Neural progenitor cell (in vitro differentiated cells): ENCODE measurements at regions not wholly inside any gene's neighbourhood (a gene's known extent, or its start where the extent isn't known, plus 50 kb on each side); places are given as distances from the start of the nearest gene placed in this dataset.

Experiments used
- DNase-seq: peaks from one replicate; pipeline ENCODE4 v3.0.0-alpha.2; 2016; ENCODE audit warnings: low spot score
- H2AFZ ChIP-seq: fragments of 200-600 bp; sonication (generic); replicated peaks from 2 replicates; pipeline ENCODE4 v1.6.1; 2016; ENCODE audit warnings: antibody characterized with exemption
- H3F3A ChIP-seq: fragments of 200-600 bp; sonication (generic); 2 replicates; pipeline ENCODE4 v1.6.1; 2016; ENCODE audit warnings: antibody characterized with exemption, low read depth
- H3K27ac ChIP-seq: fragments of 200-600 bp; sonication (generic); 2 replicates; pipeline ENCODE4 v1.5.1; 2016; ENCODE audit warnings: mild to moderate bottlenecking
- H3K27me3 ChIP-seq: fragments of 200-600 bp; sonication (generic); 2 replicates; pipeline ENCODE4 v1.6.1; 2016; ENCODE audit warnings: mild to moderate bottlenecking, moderate library complexity
- H3K36me3 ChIP-seq: fragments of 200-600 bp; sonication (generic); 2 replicates; pipeline ENCODE4 v1.5.1; 2016
- H3K4me1 ChIP-seq: fragments of 200-600 bp; sonication (generic); 2 replicates; pipeline ENCODE4 v1.6.1; 2016; ENCODE audit warnings: mixed run types
- H3K4me2 ChIP-seq: fragments of 200-600 bp; sonication (generic); 2 replicates; pipeline ENCODE4 v1.6.1; 2016
- H3K4me3 ChIP-seq: fragments of 200-600 bp; sonication (generic); 2 replicates; pipeline ENCODE4 v1.5.1; 2016
- H3K79me2 ChIP-seq: fragments of 200-600 bp; sonication (generic); 2 replicates; pipeline ENCODE4 v1.6.1; 2016; ENCODE audit warnings: low read depth
- H3K9ac ChIP-seq: fragments of 200-600 bp; sonication (generic); 2 replicates; pipeline ENCODE4 v1.6.1; 2016
- H3K9me3 ChIP-seq: fragments of 200-600 bp; sonication (generic); 2 replicates; pipeline ENCODE4 v1.5.1; 2016; ENCODE audit warnings: low read depth
- H4K20me1 ChIP-seq: fragments of 200-600 bp; sonication (generic); 2 replicates; pipeline ENCODE4 v1.6.1; 2016; ENCODE audit warnings: low read depth
- H3K27ac Mint-ChIP-seq: 3 replicates; pipeline ENCODE4 v1.8.0; 2021; ENCODE audit warnings: mixed read lengths
- H3K27me3 Mint-ChIP-seq: 2 replicates; pipeline ENCODE4 v1.8.0; 2022; ENCODE audit warnings: low read depth, mild to moderate bottlenecking, inconsistent platforms, moderate library complexity, mixed read lengths; ENCODE audit not compliant: insufficient read depth
- H3K36me3 Mint-ChIP-seq: 3 replicates; pipeline ENCODE4 v1.8.0; 2021; ENCODE audit warnings: mixed read lengths
- H3K4me1 Mint-ChIP-seq: 3 replicates; pipeline ENCODE4 v1.8.0; 2021; ENCODE audit warnings: mixed read lengths
- H3K4me3 Mint-ChIP-seq: 3 replicates; pipeline ENCODE4 v1.8.0; 2021; ENCODE audit warnings: mild to moderate bottlenecking, moderate library complexity, mixed read lengths
- H3K9me3 Mint-ChIP-seq: 3 replicates; pipeline ENCODE4 v1.8.0; 2020; ENCODE audit warnings: mixed read lengths
- CTCF ChIP-seq: fragments of 200-600 bp; sonication (generic); IDR thresholded peaks from 2 replicates; pipeline ENCODE4 v1.5.1; 2017; ENCODE audit warnings: antibody characterized with exemption, mild to moderate bottlenecking
- EZH2 ChIP-seq: fragments of 200-600 bp; sonication (generic); IDR thresholded peaks from 2 replicates; pipeline ENCODE4 v1.6.1; 2017; ENCODE audit warnings: antibody characterized with exemption, mild to moderate bottlenecking, moderate library complexity
- EZH2phosphoT487 ChIP-seq: fragments of 200-600 bp; sonication (generic); IDR thresholded peaks from 2 replicates; pipeline ENCODE4 v1.6.1; 2017; ENCODE audit warnings: antibody characterized with exemption

DNA sequence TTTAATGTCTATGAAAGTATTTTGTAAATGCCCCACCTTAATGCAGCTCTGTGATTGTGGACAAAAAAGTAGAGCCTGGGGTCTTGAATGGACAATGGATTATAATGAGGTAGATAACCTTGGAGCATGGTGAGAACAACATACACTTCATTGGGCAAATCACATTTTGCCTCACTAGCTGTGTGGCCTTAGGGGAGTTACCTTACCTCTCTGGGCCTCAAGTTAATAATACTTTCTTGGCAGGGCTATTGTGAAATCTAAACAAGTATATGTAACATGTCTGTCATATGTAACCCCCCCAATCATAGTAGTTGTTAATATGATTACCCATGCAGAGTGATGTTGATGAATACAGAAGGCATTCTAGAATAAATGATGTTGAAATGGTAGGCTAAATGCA, 213.6 kb upstream of the ANKRD55 start:
- H3K27ac Mint-ChIP-seq, result no peak overlapping the region
- Histone ChIP-seq H3K4me2 (no peak overlapping the region), H3K9me3 (no peaks in the 10 kb centered on the region), H3K9ac (no peak overlapping the region), H3K27me3 (no peaks in the 10 kb centered on the region), H3K36me3 (no peaks in the 10 kb centered on the region), H3K79me2 (no peaks in the 10 kb centered on the region), H3K4me3 (no peak overlapping the region), H3K27ac (no peak overlapping the region), H2AFZ (no peak overlapping the region), H4K20me1 (no peaks in the 10 kb centered on the region), H3K4me1 (no peaks in the 10 kb centered on the region), H3F3A (no peaks in the 10 kb centered on the region)
- TF ChIP-seq EZH2 (no peak), EZH2phosphoT487 (no peak), CTCF (no peak)
- H3K4me1 Mint-ChIP-seq, result peaks cover 5% of the 10 kb centered on the region
- H3K36me3 Mint-ChIP-seq, result no peaks in the 10 kb centered on the region
- no peak overlapping the region for H3K4me3 Mint-ChIP-seq
- no peaks in the 10 kb centered on the region for H3K27me3 Mint-ChIP-seq
- no peaks in the 10 kb centered on the region for H3K9me3 Mint-ChIP-seq
- no peak for DNase-seq

DNA sequence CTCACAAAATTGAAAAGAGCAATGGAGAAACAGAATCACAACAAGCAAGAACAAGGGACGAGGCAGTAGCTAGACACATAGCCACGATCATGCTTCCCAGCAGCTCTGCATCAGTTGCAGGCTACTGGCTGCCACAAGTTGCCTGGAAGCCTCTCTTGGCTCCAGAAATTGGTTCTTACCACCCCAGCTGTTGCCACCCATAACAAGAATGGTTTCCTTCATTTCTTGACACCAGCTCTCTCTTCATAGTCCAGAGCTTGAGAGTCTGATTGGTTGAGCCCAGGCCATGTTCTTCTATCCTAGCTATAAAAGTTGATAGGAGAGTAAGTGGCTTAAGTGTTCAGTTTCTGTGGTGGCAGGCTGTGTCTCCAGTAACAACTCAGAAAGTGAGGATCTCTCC, 210.7 kb upstream of the ANKRD55 start:
- Histone ChIP-seq H4K20me1 (no peaks in the 10 kb centered on the region), H3K79me2 (no peaks in the 10 kb centered on the region), H3K4me2 (no peak overlapping the region), H3K4me1 (no peaks in the 10 kb centered on the region), H3K4me3 (no peak overlapping the region), H3K9me3 (no peaks in the 10 kb centered on the region), H3F3A (no peaks in the 10 kb centered on the region), H3K27me3 (no peaks in the 10 kb centered on the region), H2AFZ (no peak overlapping the region), H3K27ac (no peak overlapping the region), H3K36me3 (no peaks in the 10 kb centered on the region), H3K9ac (no peak overlapping the region)
- Mint-ChIP-seq H3K4me3 (no peak overlapping the region), H3K27me3 (no peaks in the 10 kb centered on the region), H3K27ac (no peak overlapping the region), H3K4me1 (no peaks in the 10 kb centered on the region), H3K36me3 (no peaks in the 10 kb centered on the region), H3K9me3 (no peaks in the 10 kb centered on the region)
- DNase-seq, result no peak
- TF ChIP-seq CTCF (no peak), EZH2phosphoT487 (no peak), EZH2 (no peak)

GRCh38 chr5:56440871-56441740, 208.0 kb upstream of the ANKRD55 start:
- H3K27ac ChIP-seq, result no peak overlapping the region
- H3K4me1 ChIP-seq, result no peaks in the 10 kb centered on the region
- H3K9me3 ChIP-seq, result no peaks in the 10 kb centered on the region
- H3K9ac ChIP-seq, result no peak overlapping the region
- Mint-ChIP-seq H3K4me1 (peaks cover 2% of the 10 kb centered on the region), H3K36me3 (no peaks in the 10 kb centered on the region), H3K9me3 (no peaks in the 10 kb centered on the region), H3K4me3 (no peak overlapping the region), H3K27ac (no peak overlapping the region), H3K27me3 (no peaks in the 10 kb centered on the region)
- H2AFZ ChIP-seq, result no peak overlapping the region
- H3K4me3 ChIP-seq, result no peak overlapping the region
- no peak overlapping the region for H3K4me2 ChIP-seq
- no peaks in the 10 kb centered on the region for H3K36me3 ChIP-seq
- H3K27me3 ChIP-seq, result no peaks in the 10 kb centered on the region
- DNase-seq, result no peak
- no peaks in the 10 kb centered on the region for H4K20me1 ChIP-seq
- H3K79me2 ChIP-seq, result no peaks in the 10 kb centered on the region
- H3F3A ChIP-seq, result no peaks in the 10 kb centered on the region
- no peak for TF ChIP-seq EZH2
- no peak for TF ChIP-seq EZH2phosphoT487
- no peak for TF ChIP-seq CTCF
